SW 1271 (cell line): ENCODE measurements at regions not wholly inside any gene's neighbourhood (a gene's known extent, or its start where the extent isn't known, plus 50 kb on each side); places are given as distances from the start of the nearest gene placed in this dataset.

Source experiments
- DNase-seq, 2 experiments: peaks; one replicate each; lab custom pipeline; 2025; lab: John Stamatoyannopoulos, UW

DNA sequence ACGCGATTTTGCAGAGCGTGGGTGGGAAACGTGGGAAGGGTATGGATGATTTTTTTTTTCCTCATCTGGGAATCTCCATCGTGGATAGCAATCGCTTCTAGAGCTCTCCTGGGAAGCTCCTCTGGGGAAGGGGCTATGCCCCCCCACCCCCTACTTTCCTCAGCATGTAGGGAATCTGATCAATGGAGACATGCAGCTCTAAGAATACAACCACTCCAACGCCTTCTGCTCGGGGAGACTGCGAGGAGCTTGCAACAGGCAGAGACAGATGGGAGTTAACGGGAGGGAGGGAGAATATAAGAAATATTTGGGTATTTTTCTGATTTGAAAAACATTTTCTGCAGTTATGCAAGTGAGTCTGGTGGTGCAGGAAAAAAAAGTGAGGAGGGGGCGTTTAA, 104.6 kb upstream of the HSD17B12 start:
- no peak for DNase-seq

DNA sequence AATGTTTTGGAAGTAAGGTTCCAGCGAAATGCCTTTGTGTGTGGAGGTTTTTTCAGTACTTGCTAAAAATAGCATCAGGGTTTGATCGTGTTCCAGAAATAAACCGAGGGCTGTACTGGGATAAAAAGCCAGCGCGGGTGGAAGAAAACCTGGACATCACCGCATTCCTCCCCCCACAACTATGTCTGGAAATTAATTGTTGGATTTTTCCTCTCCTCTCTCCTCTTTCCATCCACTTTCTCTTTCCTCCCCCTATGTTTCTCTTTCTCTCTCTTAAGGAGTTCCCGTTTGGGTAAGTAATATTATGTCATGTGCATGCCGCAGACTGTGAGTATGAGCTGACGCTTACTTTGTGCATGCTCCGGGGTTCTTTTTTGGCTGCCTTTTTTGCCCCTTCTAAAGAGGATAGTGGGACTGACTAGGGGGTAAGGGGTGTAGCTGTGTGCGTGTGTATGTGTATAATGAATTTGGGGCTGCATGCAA, 104.2 kb upstream of the HSD17B12 start:
- no peak for DNase-seq

DNA sequence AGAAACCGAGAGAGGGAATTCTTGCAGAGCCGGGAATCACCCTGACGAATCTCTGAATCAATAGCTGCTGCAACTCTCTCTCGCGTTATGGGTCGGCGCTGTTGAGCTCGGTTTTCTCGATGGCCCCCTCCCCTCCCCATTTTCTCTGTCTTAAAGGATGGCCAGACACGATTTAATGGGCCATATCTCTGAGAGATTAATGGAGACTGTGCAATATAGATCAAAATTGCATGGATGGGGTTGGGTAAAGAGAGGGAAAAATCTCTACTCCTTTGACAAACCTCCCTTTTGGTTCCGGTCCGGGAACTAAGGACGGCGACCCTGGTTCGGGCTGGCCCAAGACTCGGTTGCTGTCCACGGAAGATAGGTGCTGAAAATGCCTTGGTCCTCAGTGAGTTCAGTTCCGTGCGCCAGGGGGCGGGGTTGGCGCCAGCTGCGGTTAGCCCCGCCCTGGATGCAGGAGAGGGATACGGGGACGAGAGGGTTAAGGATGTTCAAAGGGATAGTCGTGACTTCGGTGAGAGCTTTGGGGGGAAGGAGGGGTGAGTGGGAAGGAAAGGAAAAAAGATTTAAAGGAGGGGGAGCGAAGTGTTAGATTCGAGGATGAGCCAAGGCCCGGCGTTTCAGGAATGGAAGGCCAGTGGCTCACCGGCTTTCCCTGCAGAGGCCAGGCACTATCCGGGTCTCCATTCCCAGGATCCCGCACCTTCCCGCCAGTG, 103.6 kb upstream of the HSD17B12 start:
- no peak for DNase-seq

DNA sequence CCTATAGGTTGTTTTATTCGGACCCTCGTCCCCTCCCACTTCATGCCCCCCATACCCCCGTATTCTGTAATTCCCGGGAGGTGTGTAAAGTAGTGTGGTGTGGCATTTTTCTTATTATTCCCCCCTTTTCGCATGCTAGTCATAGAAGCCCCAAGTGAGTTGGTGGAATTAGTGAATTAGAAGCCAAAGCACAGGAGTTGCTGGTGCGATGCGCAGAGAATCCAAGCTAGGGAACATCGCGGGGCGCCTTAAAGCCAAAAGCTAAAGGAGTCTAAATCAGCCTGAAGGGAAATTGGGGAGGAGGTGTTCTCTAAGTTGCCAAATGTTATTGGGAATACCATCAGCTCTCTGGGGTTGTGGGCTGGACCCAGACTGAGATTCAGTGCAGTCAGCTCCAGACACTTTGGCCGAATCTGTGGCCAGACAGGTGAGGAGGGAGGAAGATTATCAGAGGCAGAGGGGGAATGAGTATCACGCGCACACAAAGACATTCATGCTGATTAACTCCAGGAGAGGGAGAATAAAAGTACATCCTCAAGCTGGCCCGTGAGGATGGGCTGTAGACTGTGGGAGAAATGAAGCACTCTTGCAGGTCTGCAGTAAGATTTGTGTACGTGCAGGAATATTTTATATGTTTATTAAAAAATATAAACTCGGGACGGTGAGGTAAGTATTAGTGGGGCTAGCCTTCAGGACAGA, 102.8 kb upstream of the HSD17B12 start:
- no peak for DNase-seq

DNA sequence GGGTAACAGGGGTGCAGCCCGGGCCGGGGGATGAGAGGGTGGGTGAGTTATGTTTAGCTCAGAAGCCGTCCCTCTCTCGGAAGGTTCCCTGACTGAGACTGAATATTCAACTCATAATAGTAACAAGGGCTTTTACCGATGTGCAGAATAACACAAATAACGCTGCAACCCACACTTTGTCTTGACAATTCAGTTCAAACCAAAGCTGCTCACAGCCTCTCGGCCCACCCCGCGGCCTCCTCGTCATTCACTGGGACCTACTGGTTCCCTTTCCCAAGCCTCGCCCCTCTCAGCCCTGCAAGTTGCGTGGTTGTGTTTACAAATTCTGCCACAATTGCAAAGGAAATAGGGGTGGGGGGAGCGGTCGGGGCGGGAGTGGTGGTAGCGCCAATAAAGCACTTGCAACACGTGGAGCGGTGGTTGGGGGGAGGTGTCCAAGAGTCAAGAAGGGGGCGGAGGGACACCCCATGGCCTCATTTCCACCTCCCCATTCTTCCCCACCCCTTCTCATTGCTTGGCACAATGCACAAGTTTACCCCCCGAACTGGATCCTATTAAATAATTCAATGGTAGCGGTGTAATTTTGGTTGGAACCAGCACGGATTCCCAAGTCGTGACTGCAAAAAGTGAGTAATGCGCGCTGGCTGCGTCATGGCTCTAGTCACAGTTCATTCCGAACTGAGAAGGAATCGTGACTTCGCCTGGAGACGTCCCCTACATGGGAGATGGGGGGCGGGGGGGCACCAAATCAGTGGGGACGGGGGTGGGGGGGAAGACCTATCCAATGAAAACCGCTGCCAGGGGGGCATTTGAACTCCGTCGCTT, 102.0 kb upstream of the HSD17B12 start:
- DNase-seq: peak in 1 of 2 experiments; percentile 55

DNA sequence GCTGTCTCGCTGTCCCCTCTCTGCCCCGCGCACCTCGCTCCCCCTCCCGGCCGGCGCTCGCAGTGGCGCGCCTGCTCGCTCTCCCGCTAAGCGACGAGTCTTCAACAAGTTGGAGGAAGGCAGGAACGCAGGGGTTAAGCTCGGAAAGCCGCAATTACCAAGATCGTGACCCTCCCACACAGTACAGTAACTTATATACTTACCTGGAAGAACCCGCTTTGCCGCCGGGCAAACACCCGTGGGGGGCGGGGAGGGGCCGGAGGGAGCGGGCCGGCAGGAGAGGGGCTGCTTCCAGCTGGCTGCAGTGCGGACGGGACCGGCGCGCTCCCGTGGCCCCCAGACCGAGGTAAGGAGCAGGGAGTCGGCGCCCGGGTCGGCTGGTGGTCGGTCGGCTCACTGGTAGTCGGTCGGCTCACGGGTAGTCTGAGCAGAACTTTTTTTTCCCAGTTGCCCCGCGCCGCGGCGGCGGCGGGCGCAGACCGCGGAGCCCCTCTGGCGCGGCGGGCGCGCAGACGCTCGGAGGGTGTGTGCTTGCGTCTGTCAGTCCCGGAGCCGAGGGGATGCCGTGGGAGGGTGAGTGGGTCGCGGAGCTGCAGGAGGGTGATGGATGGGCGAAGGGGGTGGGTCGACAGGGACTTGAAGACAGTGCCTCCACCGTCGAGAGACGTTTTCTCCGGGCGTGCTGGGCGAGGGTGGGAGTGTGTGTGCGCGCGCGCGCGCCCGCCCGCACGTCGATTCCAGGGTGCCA, 101.2 kb upstream of the HSD17B12 start:
- peak; percentile 27 to 57 for DNase-seq

DNA sequence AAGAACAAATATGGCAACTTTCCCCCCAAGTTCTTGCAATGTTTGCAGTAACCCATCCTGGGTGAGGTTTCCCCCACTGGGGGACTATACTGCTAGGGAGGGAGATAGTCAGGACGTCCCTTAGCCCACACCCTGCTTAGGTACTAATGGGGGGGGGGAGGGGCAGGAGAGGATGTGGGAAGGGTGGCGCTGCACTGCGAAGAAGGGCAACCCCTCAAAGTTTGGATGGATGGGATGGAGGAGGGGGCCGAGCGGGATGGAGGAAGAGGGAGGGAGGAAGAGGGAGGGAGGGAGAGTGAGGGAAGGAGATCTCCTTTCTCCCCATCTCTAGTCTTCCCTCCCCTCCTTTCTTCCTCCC, 100.6 kb upstream of the HSD17B12 start:
- no peak for DNase-seq

DNA sequence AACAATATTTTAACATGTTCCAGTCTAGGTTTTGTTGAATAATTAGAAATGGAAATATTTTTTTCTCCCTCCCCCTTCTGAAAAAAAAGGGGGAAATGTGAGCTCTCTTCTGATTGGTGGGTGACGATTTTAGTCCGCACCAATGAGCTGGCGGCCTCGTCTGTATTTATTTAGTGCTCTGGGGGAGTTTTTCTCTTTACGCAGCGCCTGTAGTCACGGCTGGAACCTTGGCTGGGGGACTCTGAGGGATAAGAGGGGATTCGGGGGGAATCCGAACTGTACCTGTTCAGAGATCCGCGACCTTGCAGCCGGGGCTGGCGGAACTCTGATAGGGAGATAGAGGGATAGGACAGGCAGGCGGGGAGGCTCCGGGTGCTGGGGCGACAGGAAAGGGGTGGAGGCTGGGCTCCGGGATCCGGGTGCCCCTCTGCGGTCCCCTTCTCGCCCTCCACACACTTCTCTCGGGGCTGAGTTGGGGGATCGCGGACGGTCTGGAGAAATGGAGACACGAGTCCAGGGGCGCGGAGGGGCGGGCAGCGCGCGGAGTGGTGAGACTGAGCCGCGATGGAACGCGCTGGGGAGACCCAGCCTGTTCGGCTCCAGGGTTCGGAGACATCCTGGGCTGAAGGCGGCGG, 99.7 kb upstream of the HSD17B12 start:
- DNase-seq: peak in 1 of 2 experiments; percentile 28

DNA sequence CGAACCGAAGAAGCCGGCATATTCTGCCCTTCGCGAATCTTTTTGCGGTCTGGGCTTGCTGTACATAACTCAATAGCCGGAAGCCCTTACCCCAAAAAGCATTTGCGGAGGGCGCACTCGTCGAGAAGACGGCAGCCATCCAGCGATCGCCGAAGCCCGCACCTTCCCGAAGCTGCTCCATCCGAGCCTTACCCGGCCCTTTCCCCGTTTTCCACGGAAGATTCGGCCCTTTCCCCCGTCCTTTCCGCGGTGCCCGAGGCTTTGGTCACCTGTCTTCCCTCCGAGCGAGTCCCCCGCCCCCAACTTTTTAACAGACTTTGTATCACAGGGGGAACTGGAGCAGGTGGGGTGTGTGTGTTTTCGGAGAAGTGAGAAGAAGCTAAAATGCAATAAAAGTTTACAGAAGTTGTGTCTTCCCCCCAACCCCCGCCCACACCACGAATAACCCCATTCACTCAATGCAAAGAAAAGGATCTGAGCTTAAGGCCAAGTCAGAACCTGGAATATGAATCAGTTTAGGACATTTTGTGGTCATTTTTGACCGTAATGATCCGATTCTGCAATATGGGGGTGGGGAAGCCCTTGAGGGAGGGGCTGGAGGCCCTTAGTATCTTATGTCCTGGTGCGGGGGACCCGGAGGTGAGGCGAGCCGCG, 99.0 kb upstream of the HSD17B12 start:
- no peak for DNase-seq

DNA sequence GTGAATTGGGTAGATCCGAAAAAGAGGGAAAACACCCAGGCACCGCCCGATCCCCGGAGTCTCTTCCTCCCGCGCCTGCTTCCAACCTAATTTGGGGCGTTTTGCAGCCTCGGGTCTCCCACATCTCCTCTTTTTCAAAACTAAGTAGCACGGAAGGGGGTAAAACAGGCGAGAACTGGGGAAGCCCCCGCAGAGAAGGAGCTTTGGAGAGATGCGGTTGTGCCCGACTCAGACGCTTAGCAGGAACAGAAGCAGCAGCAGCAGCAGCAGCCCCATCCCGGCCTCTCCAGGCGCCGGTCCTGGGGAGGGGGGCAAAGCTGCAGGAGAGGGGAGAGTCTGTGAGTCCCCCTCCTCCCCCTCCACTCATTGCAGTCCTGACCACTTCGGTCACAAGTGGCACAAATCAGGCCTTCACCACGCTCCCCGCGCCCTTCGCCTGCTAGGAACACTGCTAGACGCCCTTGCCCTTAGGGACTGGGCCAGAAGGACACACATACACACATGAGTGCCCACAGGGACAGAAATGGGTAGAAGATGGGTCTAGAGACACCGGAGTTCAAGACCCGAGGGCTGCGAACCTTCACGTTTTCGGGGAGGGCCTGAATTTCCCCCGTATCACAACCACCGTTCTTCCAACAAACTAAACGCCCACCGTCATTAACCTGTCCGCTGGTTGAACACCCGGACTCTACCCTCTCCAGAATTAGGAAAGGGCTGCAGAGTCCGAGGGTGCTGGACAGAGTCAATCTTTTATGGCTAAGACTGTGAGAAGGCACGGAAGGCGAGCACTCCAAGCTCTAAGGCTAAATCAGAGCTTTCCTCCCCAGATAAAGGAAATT, 98.3 kb upstream of the HSD17B12 start:
- DNase-seq: no peak

DNA sequence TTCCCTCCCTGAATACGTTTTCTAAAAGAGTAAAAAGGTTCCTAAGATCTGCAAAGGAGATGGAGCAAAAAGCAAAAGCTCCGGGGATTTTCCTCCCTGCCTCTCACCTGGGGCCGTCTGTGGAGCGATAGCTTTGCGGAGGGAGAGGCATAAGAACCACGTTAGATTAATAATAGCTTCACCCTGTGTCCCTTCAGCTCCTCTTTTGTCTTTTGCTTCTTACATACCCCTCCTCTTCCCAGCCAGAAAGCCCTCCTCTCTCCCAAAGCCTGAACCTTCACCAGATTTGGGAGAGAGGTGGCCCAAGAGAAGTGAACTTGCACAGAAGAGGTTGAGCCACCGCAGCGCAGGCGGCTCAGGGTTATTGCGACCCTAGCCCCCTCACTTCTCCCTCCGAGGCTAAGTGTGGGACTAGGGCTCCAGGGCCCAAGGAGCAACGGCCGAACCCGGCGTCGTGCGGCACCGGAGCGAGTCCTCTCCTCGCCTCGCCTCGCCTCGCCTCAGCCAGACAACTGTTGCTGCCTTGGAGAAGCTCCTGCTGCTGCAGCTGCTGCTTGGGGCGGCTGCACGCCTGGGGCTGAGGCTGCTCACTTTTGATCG, 97.6 kb upstream of the HSD17B12 start:
- DNase-seq: no peak

DNA sequence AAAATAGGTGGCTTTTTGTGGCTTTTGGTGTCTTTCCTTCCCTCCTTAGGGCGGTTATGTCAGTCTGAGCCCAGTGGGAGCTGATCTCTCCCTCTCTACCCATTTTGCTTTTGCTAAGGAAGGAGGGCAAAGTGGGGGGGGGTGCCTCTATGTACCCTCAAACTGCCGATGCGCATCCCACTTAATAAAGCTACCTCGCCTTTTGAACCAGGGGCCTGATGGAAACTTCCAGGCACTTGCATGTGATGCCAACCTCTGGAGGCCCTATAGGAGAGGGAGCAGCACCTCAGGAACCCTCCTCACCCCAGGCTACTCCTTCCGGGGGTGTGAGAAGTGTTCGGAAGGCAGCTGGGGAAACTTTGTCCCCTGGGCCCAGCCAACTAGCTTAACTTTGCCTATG, 97.0 kb upstream of the HSD17B12 start:
- no peak for DNase-seq

DNA sequence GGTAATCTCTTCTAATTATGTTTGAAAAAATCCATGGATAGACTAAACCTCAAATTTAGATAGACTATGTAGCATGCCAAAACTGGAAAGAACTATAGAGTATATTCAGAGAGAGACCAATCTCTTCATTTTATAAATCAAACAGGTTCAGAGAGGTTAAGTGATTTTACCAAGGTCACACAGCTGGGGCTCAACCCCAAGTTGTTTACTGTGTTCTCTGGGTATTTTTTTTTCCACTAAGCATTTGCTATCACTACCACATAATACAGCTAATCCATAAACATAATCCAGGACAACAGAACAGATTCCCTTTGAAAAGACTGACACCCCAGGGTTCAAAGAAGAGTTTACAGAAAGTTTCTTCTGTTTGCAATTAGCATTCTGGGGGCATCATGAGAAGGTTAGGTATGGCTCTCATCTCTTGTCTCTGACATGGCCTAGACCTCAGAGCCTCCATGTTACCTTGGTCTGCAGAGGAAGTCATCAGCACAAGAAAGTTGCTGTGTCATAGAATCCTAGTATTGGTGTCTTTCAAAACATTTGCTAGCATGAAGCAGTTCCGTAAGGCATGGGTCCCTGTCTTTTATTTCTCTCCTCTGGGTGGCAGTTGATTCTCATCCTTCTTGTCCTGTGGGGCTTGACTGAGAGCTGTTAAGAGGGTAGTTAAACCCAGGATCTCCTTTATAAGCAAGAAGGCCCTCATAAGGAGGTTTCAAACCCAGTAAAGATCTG, 94.5 kb upstream of the HSD17B12 start:
- no peak for DNase-seq

DNA sequence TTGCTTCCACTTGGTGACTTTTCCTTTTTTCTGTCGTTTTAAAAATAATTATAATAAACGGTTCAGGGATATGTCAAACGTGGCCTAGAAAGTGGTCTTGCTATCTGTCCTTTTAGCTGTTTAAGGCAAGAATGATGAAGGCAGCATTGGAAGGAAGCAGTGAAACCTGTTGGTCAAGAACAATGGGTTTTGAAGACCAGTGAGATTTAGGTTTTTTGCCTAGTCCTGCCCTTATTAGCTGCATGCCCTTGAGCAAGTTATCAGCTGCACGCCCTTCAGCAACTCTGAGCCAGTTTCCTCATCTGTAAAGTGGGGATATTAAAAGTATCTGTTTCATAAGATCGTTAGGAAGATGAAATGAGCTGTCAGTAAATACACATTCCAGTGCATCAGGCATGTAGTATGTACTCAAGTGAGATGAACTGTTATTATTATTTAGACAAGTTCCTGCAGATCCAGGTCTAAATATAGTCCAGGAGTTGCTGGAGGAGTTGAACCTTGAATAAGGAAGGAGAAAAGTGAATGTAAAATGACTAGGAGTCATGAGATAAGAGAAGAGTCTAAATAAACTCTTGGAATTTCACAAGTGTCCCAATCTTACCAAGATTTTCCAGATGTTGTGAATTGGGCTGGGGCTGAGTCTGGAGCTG, 90.8 kb upstream of the HSD17B12 start:
- DNase-seq: no peak

DNA sequence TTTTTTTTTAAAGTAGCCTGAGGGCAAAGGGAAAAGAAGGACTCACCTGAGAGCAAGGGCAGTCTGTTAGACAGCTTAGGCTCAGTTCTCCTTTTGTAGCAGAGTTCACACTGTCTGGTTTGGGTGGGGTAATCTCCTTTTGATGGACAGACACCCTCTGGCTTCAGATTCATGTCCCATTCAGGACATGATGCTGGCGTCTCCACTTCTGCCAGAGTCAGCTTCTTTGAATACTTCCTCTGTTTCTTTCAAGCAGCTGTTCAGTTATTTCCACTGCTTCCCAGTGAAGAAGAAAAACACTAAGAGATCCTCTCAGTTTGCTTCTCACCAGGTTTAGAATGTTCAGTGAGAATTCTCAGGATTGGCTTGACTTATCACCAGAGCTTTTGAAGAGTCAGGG, 79.0 kb upstream of the HSD17B12 start:
- no peak for DNase-seq

DNA sequence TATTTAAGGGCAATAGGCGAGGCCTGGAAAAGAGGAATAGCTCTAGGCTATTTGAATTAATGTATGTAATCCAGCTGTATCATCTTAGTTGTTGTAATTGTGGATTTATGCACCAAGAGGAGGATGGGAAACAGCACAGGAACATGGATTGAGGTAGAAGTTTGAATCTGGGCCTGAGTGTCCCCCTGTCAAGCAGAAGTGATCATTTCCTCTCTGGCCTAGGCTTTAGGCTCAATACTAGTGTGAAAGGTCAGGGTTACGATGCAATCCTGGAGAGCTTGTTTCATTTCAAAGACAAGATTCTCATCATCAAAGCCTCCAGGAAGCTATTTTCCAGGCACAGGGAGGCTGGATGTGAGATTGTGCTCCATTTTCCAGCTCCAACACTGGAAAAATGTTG, 77.9 kb upstream of the HSD17B12 start:
- DNase-seq: no peak

DNA sequence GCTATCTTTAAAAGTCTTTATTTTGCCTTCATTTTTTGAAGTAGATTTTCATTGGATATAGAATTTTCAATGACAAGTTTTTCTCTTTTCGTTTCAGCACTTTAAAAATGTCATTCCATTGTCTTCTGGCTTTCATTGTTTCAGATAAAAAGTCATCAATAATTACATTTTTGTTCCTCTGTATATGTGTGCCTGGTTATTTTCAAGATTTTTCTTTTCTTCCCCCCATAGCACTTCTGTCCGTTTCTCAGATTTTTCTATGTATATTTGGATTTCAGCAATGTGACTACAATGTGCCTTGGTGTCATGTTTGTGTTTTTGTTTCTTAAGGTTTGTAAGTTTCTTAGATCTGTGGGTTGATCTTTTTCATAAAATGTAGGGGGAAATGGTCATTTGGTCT, 66.3 kb upstream of the HSD17B12 start:
- no peak for DNase-seq

DNA sequence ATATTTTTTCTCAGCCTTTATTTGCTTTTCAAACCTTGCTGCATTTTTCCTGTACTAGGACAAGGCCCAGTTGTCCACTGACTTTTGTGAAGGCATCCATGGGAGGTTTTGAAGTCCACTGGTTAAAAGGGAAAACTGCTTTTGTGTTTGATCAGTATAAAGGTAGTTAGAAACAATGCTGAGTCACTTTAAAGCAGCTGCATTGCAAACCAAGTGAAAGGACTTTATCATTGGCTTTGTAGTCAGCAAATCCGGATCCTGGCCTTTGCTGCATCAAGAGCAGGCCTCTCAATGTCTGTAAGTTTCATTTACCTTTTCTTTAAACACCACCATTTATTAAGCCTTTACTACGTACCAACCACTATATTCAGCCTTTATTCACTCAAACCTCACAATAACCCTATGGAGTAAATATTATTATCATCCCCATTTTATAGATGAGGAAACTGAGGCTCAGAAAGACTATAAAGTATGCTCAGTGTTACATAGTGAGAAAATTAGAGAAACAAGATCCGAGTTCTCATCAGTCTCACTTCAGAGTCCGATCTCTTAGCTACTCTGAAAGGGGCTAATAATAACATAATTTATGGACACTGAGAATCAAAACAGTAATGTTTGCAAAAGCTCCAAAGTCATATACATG, 60.6 kb upstream of the HSD17B12 start:
- no peak for DNase-seq
